A549 (cell line): ENCODE measurements at regions not wholly inside any gene's neighbourhood (a gene's known extent, or its start where the extent isn't known, plus 50 kb on each side); places are given as distances from the start of the nearest gene placed in this dataset.

Experiments
- CTCF ChIP-seq: fragments of >200 bp; sonication (Bioruptor Twin); formaldehyde crosslinking; IDR thresholded peaks from 3 replicates; pipeline ENCODE4 v1.5.1; 2016
- FOSL2 ChIP-seq, 2 experiments: fragments of 450-650 bp in 1 of 2; fragments of >200 bp in 1 of 2; sonication (Bioruptor Twin) in 1 of 2; formaldehyde crosslinking; IDR thresholded peaks; 2 replicates each; pipeline versions ENCODE4 v1.5.0 to v1.6.1; 2016 to 2020; ENCODE audit warnings: mild to moderate bottlenecking in 1 of 2, moderate library complexity in 1 of 2
- HDAC2 ChIP-seq: fragments of 200-600 bp; sonication (generic); IDR thresholded peaks from 2 replicates; pipeline ENCODE4 v1.6.1; 2016
- JUN ChIP-seq, 2 experiments: fragments of >200 bp; sonication (Bioruptor Twin); formaldehyde crosslinking; IDR thresholded peaks; 2 replicates in 1 of 2; 3 replicates in 1 of 2; pipeline ENCODE4 v1.6.1; 2016 to 2017
- MAFK ChIP-seq: fragments of 450-650 bp; IDR thresholded peaks from 2 replicates; pipeline ENCODE4 v1.6.1; 2014; ENCODE audit not compliant: partially characterized antibody
- MAZ ChIP-seq: fragments of 150-350 bp; IDR thresholded peaks from 2 replicates; pipeline ENCODE4 v1.6.1; 2014; ENCODE audit warnings: antibody characterized with exemption, low read depth, low read length, borderline replicate concordance
- PBX3 ChIP-seq: IDR thresholded peaks from 2 replicates; pipeline ENCODE4 v1.6.1; 2012
- POLR2A ChIP-seq: IDR thresholded peaks from 2 replicates; pipeline ENCODE4 v1.6.1; 2012; ENCODE audit warnings: mild to moderate bottlenecking, low read length
- RFX5 ChIP-seq: fragments of 450-650 bp; IDR thresholded peaks from 2 replicates; pipeline ENCODE4 v1.7.1; 2014; ENCODE audit warnings: antibody characterized with exemption, mild to moderate bottlenecking, moderate library complexity
- TP53 ChIP-seq: fragments of 250-450 bp; sonication (Bioruptor Pico); IDR thresholded peaks from 2 replicates; pipeline ENCODE4 v1.5.0; 2021; ENCODE audit warnings: mild to moderate bottlenecking, moderate library complexity

GRCh38 chr16:51845586-51846305 lies 694.7 kb upstream of the SALL1 start:
- TF ChIP-seq MAFK (no peak), POLR2A (no peak), CTCF (no peak), PBX3 (no peak), FOSL2 (IDR thresholded peaks at IDR 0.05) (no peak), FOSL2 (CRISPR knock-in tag; IDR thresholded peaks at IDR 0.05) (no peak), RFX5 (no peak), HDAC2 (no peak), JUN (IDR thresholded peaks at IDR 0.05) (no peak), TP53 (no peak), MAZ (no peak)
